Type B pancreatic cell (in vitro differentiated cells): ENCODE measurements at regions not wholly inside any gene's neighbourhood (a gene's known extent, or its start where the extent isn't known, plus 50 kb on each side); places are given as distances from the start of the nearest gene placed in this dataset.
"Not testable (repeated sequence)": the region's sequence is repeated elsewhere in the genome, so short reads cannot be mapped to it uniquely, and the experiment has no call there.

ENCODE experiments used
- DNase-seq: peaks from one replicate; pipeline ENCODE4 v3.0.0; 2021; ENCODE audit warnings: mixed read lengths; ENCODE audit not compliant: unreplicated experiment; ENCODE audit errors: extremely low spot score
- H3K27ac Mint-ChIP-seq: 2 replicates; pipeline ENCODE4 v1.8.0; 2021; ENCODE audit warnings: mild to moderate bottlenecking, mixed read lengths
- H3K27me3 Mint-ChIP-seq: 2 replicates; pipeline ENCODE4 v1.8.0; 2021; ENCODE audit warnings: mixed read lengths
- H3K36me3 Mint-ChIP-seq: 2 replicates; pipeline ENCODE4 v1.8.0; 2021; ENCODE audit warnings: mixed read lengths
- H3K4me1 Mint-ChIP-seq: one replicate; pipeline ENCODE4 v1.8.0; 2021; ENCODE audit warnings: mixed read lengths; ENCODE audit not compliant: unreplicated experiment
- H3K4me3 Mint-ChIP-seq: 2 replicates; pipeline ENCODE4 v1.8.0; 2021; ENCODE audit warnings: mild to moderate bottlenecking, mixed read lengths
- H3K9me3 Mint-ChIP-seq: 2 replicates; pipeline ENCODE4 v1.8.0; 2021; ENCODE audit warnings: mixed read lengths
- TF ChIP-seq, protein P1 (sequence below): fragments of 200-600 bp; sonication (generic); conservative IDR thresholded peaks from 2 replicates; pipeline ENCODE4 v1.5.0; 2021; ENCODE audit warnings: antibody characterized with exemption, mild to moderate bottlenecking

DNA sequence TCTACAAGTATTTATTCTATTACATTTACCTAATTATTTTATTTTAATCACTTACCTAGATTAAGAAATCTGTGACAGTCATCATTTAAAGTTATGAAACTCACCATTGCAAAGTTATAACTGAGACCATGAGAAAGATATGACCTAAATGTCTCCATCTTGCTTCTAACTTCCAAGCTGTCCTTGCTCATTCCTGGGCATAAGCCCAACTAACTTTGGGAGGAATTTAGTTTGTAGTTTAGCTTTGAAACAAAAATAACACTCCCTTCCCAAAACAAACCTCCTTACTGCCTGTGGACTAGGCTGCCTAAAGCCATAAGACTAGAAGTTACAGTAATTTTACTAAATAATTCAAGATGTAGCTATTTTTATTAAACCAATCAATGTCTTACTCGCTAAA, 195.6 kb upstream of the RAI14 start:
- TF ChIP-seq, protein P1, sequence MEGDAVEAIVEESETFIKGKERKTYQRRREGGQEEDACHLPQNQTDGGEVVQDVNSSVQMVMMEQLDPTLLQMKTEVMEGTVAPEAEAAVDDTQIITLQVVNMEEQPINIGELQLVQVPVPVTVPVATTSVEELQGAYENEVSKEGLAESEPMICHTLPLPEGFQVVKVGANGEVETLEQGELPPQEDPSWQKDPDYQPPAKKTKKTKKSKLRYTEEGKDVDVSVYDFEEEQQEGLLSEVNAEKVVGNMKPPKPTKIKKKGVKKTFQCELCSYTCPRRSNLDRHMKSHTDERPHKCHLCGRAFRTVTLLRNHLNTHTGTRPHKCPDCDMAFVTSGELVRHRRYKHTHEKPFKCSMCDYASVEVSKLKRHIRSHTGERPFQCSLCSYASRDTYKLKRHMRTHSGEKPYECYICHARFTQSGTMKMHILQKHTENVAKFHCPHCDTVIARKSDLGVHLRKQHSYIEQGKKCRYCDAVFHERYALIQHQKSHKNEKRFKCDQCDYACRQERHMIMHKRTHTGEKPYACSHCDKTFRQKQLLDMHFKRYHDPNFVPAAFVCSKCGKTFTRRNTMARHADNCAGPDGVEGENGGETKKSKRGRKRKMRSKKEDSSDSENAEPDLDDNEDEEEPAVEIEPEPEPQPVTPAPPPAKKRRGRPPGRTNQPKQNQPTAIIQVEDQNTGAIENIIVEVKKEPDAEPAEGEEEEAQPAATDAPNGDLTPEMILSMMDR, result no peak
- Mint-ChIP-seq H3K27ac (no peak overlapping the region), H3K36me3 (no peaks in the 10 kb centered on the region), H3K9me3 (no peaks in the 10 kb centered on the region), H3K4me1 (peaks cover 2% of the 10 kb centered on the region), H3K27me3 (no peaks in the 10 kb centered on the region), H3K4me3 (no peak overlapping the region)
- DNase-seq, result no peak

DNA sequence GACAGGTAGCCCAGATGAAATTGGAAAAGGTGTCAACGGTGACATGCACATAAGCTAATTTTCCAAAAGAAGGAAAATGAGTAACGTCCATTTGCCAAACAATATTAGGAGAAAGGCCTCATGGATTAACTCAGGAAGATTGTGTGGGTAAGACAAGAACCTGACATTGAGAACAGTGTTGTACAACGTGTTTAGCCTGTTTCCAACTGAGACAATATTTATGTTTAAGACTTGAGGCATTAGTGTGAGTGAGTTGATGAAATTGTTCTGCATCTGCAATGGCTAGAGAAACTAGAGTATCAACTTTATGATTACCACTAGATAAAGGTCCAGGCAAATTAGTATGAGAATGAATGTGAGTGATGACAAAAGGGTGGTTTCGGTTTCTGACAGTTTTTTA, 191.3 kb upstream of the RAI14 start:
- Mint-ChIP-seq H3K4me3 (peak overlapping the region; percentile 35), H3K27ac (peak overlapping the region; percentile 42), H3K36me3 (no peaks in the 10 kb centered on the region), H3K27me3 (no peaks in the 10 kb centered on the region), H3K4me1 (peaks cover 9% of the 10 kb centered on the region), H3K9me3 (no peaks in the 10 kb centered on the region)
- no peak for DNase-seq
- TF ChIP-seq, protein P1, result no peak

DNA sequence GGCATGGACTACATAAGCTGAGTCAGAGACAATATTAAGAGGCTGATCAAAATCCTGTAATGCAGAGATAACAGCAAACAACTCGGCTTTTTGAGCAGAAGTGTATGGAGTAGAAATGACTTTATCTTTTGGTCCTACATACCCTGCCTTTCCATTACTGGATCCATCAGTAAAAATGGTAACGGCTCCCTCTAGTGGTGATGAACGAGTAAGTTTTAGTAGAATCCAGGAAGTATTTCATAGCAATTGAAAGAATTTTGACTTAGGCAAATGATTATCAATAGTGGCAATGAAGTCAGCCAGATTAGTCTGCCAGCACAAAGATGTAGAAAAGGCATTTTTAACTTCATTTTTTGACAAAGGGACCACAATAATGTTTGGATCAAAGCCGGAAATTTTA, 190.8 kb upstream of the RAI14 start:
- DNase-seq, H3K27me3 Mint-ChIP-seq, H3K9me3 Mint-ChIP-seq, H3K4me1 Mint-ChIP-seq, H3K36me3 Mint-ChIP-seq: not testable (repeated sequence)
- TF ChIP-seq, protein P1, result peak; percentile 64
- Mint-ChIP-seq H3K4me3 (peak overlapping the region; percentile 53), H3K27ac (peak overlapping the region; percentile 60)

DNA sequence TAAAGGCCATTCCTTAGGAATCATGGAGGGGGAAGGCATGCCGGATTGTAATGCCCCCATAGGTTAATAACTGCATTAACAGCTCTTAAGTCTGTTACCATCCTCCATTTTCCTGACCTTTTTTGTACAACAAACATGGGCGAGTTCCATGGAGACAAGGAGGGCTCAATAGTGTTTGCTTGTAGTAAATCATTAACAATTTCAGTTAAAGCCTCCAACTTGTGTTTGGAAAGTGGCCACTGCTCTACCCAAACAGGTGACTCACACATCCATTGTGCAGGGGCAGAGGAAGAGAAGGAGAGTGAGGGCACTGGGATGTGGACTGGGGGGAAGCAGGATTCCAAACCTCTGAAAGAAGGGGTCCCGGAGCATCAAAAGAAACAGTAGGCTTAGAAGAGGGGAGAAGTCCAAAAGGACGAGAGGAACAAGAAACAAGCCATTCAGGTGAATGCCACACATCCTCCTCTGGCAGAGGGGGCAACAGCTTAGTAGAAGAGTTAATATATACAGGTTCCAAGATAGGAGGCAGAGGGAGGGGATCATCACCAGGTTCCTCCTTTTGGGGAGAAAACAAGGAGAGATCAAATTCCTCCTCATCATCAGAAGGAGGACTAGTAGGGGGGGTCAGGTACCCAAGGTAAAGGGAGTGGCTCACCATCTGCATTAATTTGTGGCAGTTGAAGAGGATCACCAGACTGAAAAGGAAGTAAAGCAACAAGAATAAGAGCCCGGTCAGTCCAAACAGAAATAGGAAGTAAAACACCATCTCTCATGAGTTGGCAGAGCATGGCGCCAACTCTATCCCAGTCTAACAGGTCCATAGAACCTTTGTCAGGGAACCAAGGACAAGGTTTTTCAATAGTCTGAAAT, 189.4 kb upstream of the RAI14 start:
- not testable (repeated sequence) for H3K36me3 Mint-ChIP-seq, H3K27me3 Mint-ChIP-seq, DNase-seq, H3K4me1 Mint-ChIP-seq, H3K9me3 Mint-ChIP-seq
- Mint-ChIP-seq H3K4me3 (peak overlapping the region; percentile 77), H3K27ac (peak overlapping the region; percentile 81)

DNA sequence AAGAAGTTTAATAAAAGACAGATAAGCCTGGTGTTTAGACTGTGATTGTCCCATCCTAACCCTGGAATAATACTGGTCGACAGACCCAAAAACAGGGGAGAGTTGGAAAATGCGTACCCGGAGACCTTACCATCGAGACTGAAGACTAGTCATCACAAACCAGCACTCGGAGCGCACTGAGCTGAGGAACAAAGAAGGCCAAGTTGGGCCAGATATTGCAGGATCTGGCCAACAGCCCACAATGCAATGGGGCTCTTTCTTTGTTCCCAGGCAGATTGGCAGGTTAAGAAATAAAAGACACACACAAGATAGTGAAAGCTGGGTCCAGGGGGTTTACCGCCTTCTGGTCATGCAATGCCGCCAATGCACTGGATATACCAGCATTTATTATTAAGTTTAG, 188.7 kb upstream of the RAI14 start:
- H3K27ac Mint-ChIP-seq, result peak overlapping the region; percentile 81
- TF ChIP-seq, protein P1, result no peak

DNA sequence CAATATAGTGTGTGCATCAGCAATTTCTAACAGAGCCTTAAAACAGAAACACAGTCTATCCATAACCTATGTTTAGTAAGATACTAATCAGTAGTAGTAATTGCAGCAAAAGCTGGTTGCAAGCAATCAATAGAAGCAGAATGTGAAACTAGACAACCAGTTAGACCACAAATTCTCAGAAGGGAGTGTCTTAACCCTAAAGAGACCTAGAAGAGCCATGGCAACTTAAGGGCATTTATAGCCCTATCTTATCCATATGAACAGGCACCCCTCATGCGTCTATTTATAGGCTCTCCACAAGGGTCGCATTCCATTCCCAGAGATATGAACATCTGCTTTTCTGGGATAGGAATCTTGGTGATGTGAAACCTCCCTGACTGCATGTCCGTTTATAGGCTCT, 188.1 kb upstream of the RAI14 start:
- H3K4me1 Mint-ChIP-seq, DNase-seq, H3K27ac Mint-ChIP-seq, H3K27me3 Mint-ChIP-seq, H3K36me3 Mint-ChIP-seq, H3K9me3 Mint-ChIP-seq: not testable (repeated sequence)
- H3K4me3 Mint-ChIP-seq, result peak overlapping the region; percentile 13

More for the DNA sequence above, 188.7 kb upstream of the RAI14 start:
- Mint-ChIP-seq H3K27me3 (no peaks in the 10 kb centered on the region), H3K4me3 (peak overlapping the region; percentile 17), H3K9me3 (peaks cover 4% of the 10 kb centered on the region), H3K4me1 (peaks cover 9% of the 10 kb centered on the region), H3K36me3 (no peaks in the 10 kb centered on the region)
- DNase-seq, result no peak
